ENCODE measurements at regions not wholly inside any gene's neighbourhood (a gene's known extent, or its start where the extent isn't known, plus 50 kb on each side); places are given as distances from the start of the nearest gene placed in this dataset.

- H4K20me1 ChIP-seq (ENCODE audit: control insufficient read depth, extremely low read depth, insufficient read depth, low read length), result no peaks in the 10 kb centered on the region
- no peaks in the 10 kb centered on the region for H3K9me3 ChIP-seq (ENCODE audit: control insufficient read depth, insufficient read depth, low read depth, low read length)
- H3K4me2 ChIP-seq (ENCODE audit: extremely low read depth, insufficient read depth, low read length), result no peak overlapping the region
- no peak overlapping the region for H3K4me3 ChIP-seq (replicated peaks in 1 of 4; ENCODE audit: control extremely low read depth in 1 of 4, insufficient read depth in 1 of 4, low read depth in 3 of 4, low read length in 4 of 4)
- H3K79me2 ChIP-seq (ENCODE audit: control insufficient read depth, insufficient read depth, low read length), result no peaks in the 10 kb centered on the region
- no peaks in the 10 kb centered on the region for H3K36me3 ChIP-seq (ENCODE audit: control insufficient read depth, insufficient read depth, low read length)
- no peak for DNase-seq (ENCODE audit: low read depth in 2 of 2)
- no peak overlapping the region for H3K9ac ChIP-seq (ENCODE audit: insufficient read depth, low read length)
- H2AFZ ChIP-seq (ENCODE audit: low read length), result no peak overlapping the region
- no peaks in the 10 kb centered on the region for H3K4me1 ChIP-seq (ENCODE audit: control insufficient read depth, extremely low read depth, insufficient read depth, low read length)
- H3K27ac ChIP-seq (ENCODE audit: insufficient read depth, low read length), result no peak overlapping the region
- TF ChIP-seq, protein P1, sequence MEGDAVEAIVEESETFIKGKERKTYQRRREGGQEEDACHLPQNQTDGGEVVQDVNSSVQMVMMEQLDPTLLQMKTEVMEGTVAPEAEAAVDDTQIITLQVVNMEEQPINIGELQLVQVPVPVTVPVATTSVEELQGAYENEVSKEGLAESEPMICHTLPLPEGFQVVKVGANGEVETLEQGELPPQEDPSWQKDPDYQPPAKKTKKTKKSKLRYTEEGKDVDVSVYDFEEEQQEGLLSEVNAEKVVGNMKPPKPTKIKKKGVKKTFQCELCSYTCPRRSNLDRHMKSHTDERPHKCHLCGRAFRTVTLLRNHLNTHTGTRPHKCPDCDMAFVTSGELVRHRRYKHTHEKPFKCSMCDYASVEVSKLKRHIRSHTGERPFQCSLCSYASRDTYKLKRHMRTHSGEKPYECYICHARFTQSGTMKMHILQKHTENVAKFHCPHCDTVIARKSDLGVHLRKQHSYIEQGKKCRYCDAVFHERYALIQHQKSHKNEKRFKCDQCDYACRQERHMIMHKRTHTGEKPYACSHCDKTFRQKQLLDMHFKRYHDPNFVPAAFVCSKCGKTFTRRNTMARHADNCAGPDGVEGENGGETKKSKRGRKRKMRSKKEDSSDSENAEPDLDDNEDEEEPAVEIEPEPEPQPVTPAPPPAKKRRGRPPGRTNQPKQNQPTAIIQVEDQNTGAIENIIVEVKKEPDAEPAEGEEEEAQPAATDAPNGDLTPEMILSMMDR (conservative IDR thresholded peaks at IDR 0.05 in 1 of 2, IDR thresholded peaks at IDR 0.05 in 1 of 2; ENCODE audit: low read depth in 1 of 2, low read length in 2 of 2), result no peak
- no peak for TF ChIP-seq EZH2 (IDR thresholded peaks at IDR 0.05; ENCODE audit: low read length, missing control alignments)
- no peaks in the 10 kb centered on the region for H3K27me3 ChIP-seq (ENCODE audit: control insufficient read depth, insufficient read depth, low read length)
Observed at GRCh38 chr14:35979531-35979930, 153.4 kb downstream of the BRMS1L start.

- H3K27ac ChIP-seq (ENCODE audit: insufficient read depth, low read length), result no peak overlapping the region
- no peak overlapping the region for H3K9ac ChIP-seq (ENCODE audit: insufficient read depth, low read length)
- H3K36me3 ChIP-seq (ENCODE audit: control insufficient read depth, insufficient read depth, low read length), result no peaks in the 10 kb centered on the region
- no peaks in the 10 kb centered on the region for H3K9me3 ChIP-seq (ENCODE audit: control insufficient read depth, insufficient read depth, low read depth, low read length)
- H3K4me3 ChIP-seq (replicated peaks in 1 of 4; ENCODE audit: control extremely low read depth in 1 of 4, insufficient read depth in 1 of 4, low read depth in 3 of 4, low read length in 4 of 4), result no peak overlapping the region
- H4K20me1 ChIP-seq (ENCODE audit: control insufficient read depth, extremely low read depth, insufficient read depth, low read length), result no peaks in the 10 kb centered on the region
- H3K4me2 ChIP-seq (ENCODE audit: extremely low read depth, insufficient read depth, low read length), result no peak overlapping the region
- no peak for DNase-seq (ENCODE audit: low read depth in 2 of 2)
- H3K79me2 ChIP-seq (ENCODE audit: control insufficient read depth, insufficient read depth, low read length), result no peaks in the 10 kb centered on the region
- H3K27me3 ChIP-seq (ENCODE audit: control insufficient read depth, insufficient read depth, low read length), result no peaks in the 10 kb centered on the region
- TF ChIP-seq, protein P1 (conservative IDR thresholded peaks at IDR 0.05 in 1 of 2, IDR thresholded peaks at IDR 0.05 in 1 of 2; ENCODE audit: low read depth in 1 of 2, low read length in 2 of 2), result no peak
- TF ChIP-seq EZH2 (IDR thresholded peaks at IDR 0.05; ENCODE audit: low read length, missing control alignments), result no peak
- H3K4me1 ChIP-seq (ENCODE audit: control insufficient read depth, extremely low read depth, insufficient read depth, low read length), result no peaks in the 10 kb centered on the region
- H2AFZ ChIP-seq (ENCODE audit: low read length), result no peak overlapping the region
Observed at GRCh38 chr14:35978561-35978960, 152.4 kb downstream of the BRMS1L start.

- Histone ChIP-seq H3K27me3 (ENCODE audit: control insufficient read depth, insufficient read depth, low read length) (no peaks in the 10 kb centered on the region), H4K20me1 (ENCODE audit: control insufficient read depth, extremely low read depth, insufficient read depth, low read length) (no peaks in the 10 kb centered on the region), H2AFZ (ENCODE audit: low read length) (no peak overlapping the region), H3K79me2 (ENCODE audit: control insufficient read depth, insufficient read depth, low read length) (no peaks in the 10 kb centered on the region), H3K9ac (ENCODE audit: insufficient read depth, low read length) (no peak overlapping the region), H3K36me3 (ENCODE audit: control insufficient read depth, insufficient read depth, low read length) (no peaks in the 10 kb centered on the region), H3K4me3 (replicated peaks in 1 of 4; ENCODE audit: control extremely low read depth in 1 of 4, insufficient read depth in 1 of 4, low read depth in 3 of 4, low read length in 4 of 4) (no peak overlapping the region), H3K4me1 (ENCODE audit: control insufficient read depth, extremely low read depth, insufficient read depth, low read length) (no peaks in the 10 kb centered on the region), H3K9me3 (ENCODE audit: control insufficient read depth, insufficient read depth, low read depth, low read length) (no peaks in the 10 kb centered on the region), H3K27ac (ENCODE audit: insufficient read depth, low read length) (no peak overlapping the region), H3K4me2 (ENCODE audit: extremely low read depth, insufficient read depth, low read length) (no peak overlapping the region)
- DNase-seq (ENCODE audit: low read depth in 2 of 2), result no peak
- TF ChIP-seq, protein P1 (conservative IDR thresholded peaks at IDR 0.05 in 1 of 2, IDR thresholded peaks at IDR 0.05 in 1 of 2; ENCODE audit: low read depth in 1 of 2, low read length in 2 of 2), result no peak
- TF ChIP-seq EZH2 (IDR thresholded peaks at IDR 0.05; ENCODE audit: low read length, missing control alignments), result no peak
Observed at GRCh38 chr14:35975814-35976213, 149.7 kb downstream of the BRMS1L start.

Data from fibroblast of lung (primary cell).